Inflammatory macrophage (primary cell): ENCODE measurements at regions not wholly inside any gene's neighbourhood (a gene's known extent, or its start where the extent isn't known, plus 50 kb on each side); places are given as distances from the start of the nearest gene placed in this dataset.

ENCODE experiments used
- DNase-seq, 2 donors: peaks; one replicate each; pipeline ENCODE4 v3.0.0-alpha.2; 2020 to 2022

DNA sequence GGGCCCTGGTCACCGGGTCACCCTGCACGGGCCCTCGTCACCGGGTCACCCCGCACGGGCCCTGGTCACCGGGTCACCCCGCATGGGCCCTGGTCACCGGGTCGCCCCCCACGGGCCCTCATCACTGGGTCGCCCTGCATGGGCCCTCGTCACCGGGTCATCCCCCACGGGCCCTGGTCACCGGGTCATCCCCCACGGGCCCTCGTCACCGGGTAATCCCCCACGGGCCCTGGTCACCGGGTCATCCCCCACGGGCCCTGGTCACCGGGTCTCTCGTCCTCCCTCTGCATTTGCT, 77.6 kb downstream of the RIPK4 start:
- DNase-seq: no peak

DNA sequence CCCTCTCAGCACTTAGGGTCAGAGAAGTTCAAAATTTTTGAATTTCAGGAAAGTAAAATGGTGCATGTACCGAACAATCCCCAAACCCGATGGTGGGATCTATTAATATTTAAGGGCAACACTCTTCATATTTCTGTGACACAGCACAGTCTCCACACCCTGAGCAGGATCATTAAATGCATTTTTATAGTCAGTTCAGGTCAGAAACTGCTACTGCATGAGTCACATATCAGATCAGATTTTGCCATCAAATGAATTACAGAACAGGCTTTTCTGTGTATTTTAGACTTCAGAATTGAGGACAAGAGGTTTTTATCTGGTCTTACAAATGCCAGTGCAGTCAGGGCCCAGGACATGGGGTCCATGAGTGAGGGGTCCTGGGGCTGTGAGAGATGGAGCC, 79.2 kb downstream of the RIPK4 start:
- DNase-seq: no peak

DNA sequence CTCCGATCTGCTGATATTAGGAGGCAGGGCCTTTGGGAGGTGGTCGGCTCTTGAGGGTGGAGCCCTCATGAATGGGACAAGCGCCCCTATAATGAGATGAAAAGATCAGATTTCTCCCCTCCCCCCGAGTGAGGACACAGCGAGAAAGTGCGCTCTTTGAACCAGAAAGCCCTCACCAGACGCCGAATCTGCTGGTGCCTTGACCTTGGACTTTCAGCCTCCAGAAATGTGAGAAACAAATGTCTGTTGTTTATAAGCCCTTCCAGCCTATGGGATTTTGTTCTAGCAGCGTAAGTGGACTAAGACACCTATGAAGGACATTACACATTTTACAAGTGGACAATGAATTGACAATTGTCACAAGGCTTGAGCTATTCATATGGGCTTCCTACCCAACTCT, 80.2 kb downstream of the RIPK4 start:
- DNase-seq: no peak

DNA sequence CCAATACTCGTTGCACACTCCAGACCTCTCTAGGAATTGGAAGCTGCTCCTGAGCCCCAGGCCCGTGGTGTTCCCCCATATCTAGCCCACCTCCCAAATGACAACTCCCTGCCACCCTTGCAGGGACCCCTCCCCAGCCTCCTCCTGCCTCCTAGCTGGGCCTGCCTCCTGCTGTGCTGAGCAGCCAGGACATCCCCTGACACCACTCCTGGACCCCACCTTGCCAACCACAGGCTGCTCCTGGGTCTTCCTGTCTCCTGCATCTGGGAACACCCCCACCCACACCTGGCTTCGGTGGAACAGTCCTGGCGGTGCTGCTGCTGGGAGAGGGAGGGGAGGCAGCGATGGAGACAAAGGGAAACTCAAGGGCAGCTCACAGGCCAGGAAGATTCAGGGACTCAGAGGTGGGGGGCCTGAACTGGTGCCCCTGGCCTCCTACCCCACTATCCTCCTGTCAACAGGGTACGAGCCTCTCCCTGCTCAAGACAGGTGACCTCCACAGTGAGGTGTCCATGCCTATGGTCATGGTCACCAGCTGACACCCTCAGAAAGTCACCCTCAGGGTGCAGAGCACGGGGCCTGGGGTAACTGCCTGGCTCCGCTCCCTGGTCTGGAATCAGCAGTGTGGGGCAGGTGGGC, 81.2 kb downstream of the RIPK4 start:
- DNase-seq: no peak

- no peak for DNase-seq
Observed at GRCh38 chr21:41684381-41685245, 82.2 kb downstream of the RIPK4 start.

GRCh38 chr21:41683815-41684214, 83.0 kb downstream of the RIPK4 start:
- no peak for DNase-seq

GRCh38 chr21:41682719-41683179, 84.1 kb downstream of the RIPK4 start:
- no peak for DNase-seq

DNA sequence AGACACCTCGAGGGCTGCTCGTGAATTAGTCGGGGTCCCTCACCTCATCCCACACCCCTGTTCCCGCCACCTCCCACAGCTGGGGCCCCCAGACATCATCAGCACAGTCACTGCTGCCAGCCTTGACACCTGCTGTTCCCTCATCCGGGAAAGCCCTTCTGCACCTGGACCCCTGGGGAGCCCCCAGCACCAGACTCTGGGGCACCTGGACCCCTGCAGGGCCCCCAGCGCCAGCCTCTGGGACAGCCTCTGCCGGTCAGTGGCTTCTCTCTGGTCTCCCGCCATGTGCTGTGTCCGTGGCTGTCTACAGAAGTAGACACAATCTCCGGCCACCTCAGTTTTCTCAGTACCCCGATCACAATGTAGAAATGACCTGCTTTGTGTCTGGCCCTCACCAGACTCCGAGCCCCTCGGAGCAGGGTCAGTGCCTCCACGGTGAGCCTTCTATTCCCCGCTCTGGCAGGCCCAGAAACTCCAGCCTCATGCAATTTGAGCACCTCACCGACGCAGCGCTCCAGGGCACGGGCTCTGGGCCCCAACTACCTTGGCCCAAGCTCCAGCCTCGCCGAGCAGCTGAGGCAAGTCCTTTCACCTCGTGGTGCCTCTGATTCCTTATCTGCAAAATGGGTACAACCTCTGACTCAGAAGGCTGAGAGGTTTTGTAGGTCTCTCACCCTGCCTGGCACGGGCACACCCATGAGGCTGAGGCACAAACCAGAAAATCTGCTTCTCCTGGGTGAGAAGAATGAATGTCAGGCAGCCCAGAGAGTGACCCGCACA, 84.7 kb downstream of the RIPK4 start:
- no peak for DNase-seq

- no peak for DNase-seq
Observed at GRCh38 chr21:41681348-41681801, 85.5 kb downstream of the RIPK4 start.

GRCh38 chr21:41680444-41681347, 86.2 kb downstream of the RIPK4 start:
- DNase-seq: peak; percentile 10 to 47

GRCh38 chr21:41678924-41679318, 87.9 kb downstream of the RIPK4 start:
- DNase-seq: peak; percentile 100

- DNase-seq: peak; percentile 58 to 60
Observed at GRCh38 chr21:41678016-41678923, 88.6 kb downstream of the RIPK4 start.

- no peak for DNase-seq
Observed at GRCh38 chr21:41677671-41678015, 89.2 kb downstream of the RIPK4 start.

DNA sequence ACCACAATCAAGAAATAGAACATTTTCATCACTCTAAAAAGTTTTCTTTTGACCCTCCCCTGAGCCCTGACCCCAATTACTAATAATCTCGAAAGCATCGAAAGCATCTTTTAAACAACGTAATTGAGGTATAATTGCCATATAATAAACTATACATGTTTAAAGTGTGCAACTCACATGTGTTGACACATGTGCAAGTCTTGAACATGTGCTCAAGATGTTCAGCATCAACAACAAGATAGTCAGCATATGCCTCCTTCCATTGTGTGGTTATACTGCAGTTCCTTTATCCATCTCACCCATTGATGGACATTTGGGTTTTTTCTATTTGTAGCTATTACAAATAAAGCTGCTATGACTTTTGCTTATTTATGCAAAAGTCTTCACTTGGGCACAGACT, 90.7 kb downstream of the RIPK4 start:
- DNase-seq: no peak

- DNase-seq: no peak
Observed at GRCh38 chr21:41675574-41675973, 91.3 kb downstream of the RIPK4 start.

DNA sequence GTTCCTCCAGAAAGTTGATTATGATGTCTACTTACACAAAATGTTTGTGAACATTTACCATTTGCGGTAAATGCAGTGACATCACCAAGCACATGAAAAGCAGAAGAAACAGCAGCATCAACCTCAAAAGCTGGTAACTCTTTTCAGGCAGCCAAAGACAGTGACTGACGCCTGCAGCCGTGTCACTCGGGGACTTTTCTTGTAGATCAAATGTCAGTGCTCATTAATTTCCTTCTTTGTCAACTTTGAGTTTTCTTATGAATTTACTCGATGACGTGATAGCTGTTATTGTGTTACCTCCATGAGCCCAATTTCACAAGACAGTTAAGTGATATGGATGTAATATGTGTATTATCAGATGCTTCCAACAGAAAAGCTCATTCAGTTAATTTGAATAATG, 92.5 kb downstream of the RIPK4 start:
- DNase-seq: no peak

DNA sequence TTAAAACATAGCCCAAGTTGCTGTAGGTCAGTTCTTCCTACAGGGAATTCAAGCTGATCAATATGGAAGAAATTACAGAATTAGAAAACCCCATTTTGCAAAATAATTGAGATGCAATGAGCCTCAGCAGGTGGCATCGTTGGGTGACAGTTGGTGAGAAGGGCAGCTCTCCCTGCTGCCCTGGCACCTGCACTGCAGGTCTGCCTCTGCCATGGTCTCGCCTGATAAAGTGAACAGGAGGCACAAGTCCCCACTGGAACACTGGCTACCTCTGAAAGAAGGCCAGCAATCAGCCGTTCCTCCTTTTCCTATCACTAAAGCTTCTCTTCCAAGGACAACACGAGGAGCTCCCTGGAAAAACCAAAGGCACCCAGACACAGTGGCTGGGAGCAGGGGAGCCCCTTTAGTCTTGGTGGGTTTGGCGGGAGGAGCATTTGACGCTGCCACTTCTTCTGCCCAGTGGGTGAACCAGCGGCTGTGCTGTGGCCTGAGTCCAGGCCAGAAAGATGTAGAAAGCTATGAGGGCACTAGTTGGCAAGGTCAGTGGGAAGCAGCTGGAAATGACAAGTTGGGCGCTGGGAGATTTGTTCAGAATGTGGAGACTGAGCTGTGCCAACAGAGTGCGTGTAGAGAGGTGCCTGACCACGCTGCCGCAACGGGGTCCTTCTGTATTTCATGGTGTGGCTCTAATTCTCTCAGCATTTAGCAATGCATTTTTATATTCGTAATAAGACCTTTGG, 93.1 kb downstream of the RIPK4 start:
- no peak for DNase-seq

DNA sequence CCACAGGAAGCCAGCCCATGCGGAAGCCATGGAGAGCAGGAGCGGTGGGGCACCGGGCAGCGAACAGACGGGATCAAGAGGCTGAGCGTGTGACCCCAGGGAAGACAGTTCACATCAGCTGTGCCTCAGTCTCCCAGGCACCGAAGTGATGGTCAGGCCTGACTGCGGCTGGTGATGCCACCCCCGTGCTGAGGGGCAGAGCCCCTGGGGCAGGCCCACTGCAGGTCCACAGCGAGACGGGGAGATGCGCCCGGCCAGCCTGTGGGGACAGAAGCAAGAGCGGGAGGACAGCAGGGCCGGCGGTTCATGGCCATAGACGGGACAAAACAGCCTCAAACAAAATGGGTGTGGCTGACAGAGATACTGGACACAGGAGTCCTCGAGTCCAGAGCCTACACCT, 93.8 kb downstream of the RIPK4 start:
- no peak for DNase-seq

DNA sequence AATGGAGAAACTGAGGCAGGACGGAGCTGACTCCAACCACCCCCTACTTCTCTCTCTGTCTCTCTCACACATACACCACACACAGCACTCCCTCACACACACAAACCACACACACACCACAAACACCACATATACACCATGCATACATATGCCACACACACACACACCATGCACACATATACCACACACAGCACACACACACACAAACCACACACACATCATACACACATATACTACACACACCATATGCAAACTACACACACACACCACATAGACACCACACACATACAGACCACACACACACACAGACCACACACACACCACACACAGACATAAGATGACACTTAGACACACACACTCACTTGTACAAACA, 94.3 kb downstream of the RIPK4 start:
- no peak for DNase-seq

DNA sequence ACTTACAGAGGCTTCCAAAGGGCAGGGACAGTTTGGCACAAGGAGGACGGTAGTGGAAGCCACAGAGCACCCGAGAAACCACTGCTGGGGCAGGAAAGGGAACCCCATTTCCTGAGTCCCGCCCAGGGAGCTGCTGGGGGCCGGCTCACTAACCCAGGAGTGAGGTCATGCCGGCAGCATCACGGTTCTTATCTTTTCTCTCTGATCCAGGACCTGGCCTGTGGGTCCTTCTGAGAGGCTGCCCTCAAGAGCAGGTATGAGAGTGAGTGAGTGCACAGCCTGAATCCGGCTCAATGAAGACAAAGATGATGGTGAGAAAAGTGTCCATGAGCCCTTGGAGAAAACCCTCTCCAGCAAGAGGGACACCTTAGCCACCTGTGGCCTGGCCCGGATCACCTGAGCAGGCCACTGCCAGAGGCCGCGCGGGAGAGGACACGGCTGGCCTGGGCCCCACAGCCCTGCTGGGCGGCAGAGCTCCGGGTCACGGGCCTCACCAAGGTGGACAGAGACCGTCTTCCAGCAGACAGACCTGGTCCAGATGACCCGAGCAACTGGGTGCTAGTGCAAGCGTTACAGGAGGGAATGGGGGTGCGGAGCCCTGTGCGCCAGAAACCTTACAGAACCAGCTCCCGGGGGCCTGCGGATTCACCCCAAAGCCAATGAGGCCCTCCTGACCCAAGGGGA, 94.9 kb downstream of the RIPK4 start:
- DNase-seq: peak; percentile 26 to 28
